B cell (primary cell): ENCODE measurements at regions not wholly inside any gene's neighbourhood (a gene's known extent, or its start where the extent isn't known, plus 50 kb on each side); places are given as distances from the start of the nearest gene placed in this dataset. TPM values are rescaled to one million over a fixed set of nuclear protein-coding genes. Genes with fewer than 3 reads are reported as not detected.
"Not testable (repeated sequence)": the region's sequence is repeated elsewhere in the genome, so short reads cannot be mapped to it uniquely, and the experiment has no call there.

Experiments
- ATAC-seq: fragments of 200-7000 bp; cut with Tn5 transposase; one replicate; pipeline ENCODE4 v1.10.0; 2021; ENCODE audit warnings: low read depth, mild to moderate bottlenecking, moderate number of reproducible peaks, moderate library complexity
- CTCF ChIA-PET: fragments of 350-600 bp; sonication (Branson Sonifier 250); formaldehyde crosslinking; loops from one replicate; lab custom pipeline; 2021; ENCODE audit warnings: antibody characterized with exemption, inconsistent platforms; lab: Charles Lee
- POLR2A ChIA-PET: fragments of 350-600 bp; sonication (Branson Sonifier 250); formaldehyde crosslinking; loops from one replicate; lab custom pipeline; 2021; ENCODE audit warnings: antibody characterized with exemption; lab: Charles Lee
- DNase-seq: peaks from one replicate; pipeline ENCODE4 v3.0.0; 2013
- H2AFZ ChIP-seq: 2 replicates; pipeline ENCODE4 v1.6.1; 2012; ENCODE audit warnings: mild to moderate bottlenecking, low read depth, low read length; ENCODE audit not compliant: insufficient read depth, poor library complexity, severe bottlenecking
- H3K27ac ChIP-seq, 2 donors: 1 replicate in 1 of 2; 2 replicates in 1 of 2; pipeline ENCODE4 v1.5.1; 2012 to 2013; ENCODE audit warnings: low read length in 2 of 2, mild to moderate bottlenecking in 2 of 2, moderate library complexity in 1 of 2
- H3K27me3 ChIP-seq, 4 experiments: fragments of 200-600 bp in 1 of 4; sonication (generic) in 1 of 4; replicated peaks in 1 of 4; 1 replicate in 2 of 4; 2 replicates in 2 of 4; pipeline versions ENCODE4 v1.6.1 to v1.7.0; 2013 to 2016; ENCODE audit warnings: low read length in 3 of 4, mild to moderate bottlenecking in 2 of 4, mixed read lengths in 1 of 4, moderate library complexity in 1 of 4; ENCODE audit not compliant: insufficient read depth in 4 of 4, control insufficient read depth in 3 of 4; ENCODE audit errors: control extremely low read depth in 1 of 4
- H3K36me3 ChIP-seq, 2 experiments: replicated peaks in 1 of 2; 1 replicate in 1 of 2; 2 replicates in 1 of 2; pipeline versions ENCODE4 v1.6.1 to v1.7.1; 2013; ENCODE audit warnings: low read length in 1 of 2; ENCODE audit not compliant: insufficient read depth in 2 of 2, control insufficient read depth in 1 of 2; ENCODE audit errors: control extremely low read depth in 1 of 2, extremely low read depth in 1 of 2
- H3K4me1 ChIP-seq, 2 donors: fragments of 200-600 bp in 1 of 2; sonication (generic) in 1 of 2; 1 replicate in 1 of 2; 2 replicates in 1 of 2; pipeline versions ENCODE4 v1.5.1 to v1.6.1; 2013 to 2017; ENCODE audit warnings: low read length in 2 of 2; ENCODE audit not compliant: control insufficient read depth in 2 of 2, insufficient read depth in 2 of 2
- H3K4me2 ChIP-seq: replicated peaks from 2 replicates; pipeline ENCODE3; 2012; ENCODE audit warnings: mild to moderate bottlenecking, low read depth, low read length; ENCODE audit not compliant: poor library complexity, severe bottlenecking
- H3K4me3 ChIP-seq, 5 experiments: fragments of 200-600 bp in 1 of 5; sonication (generic) in 1 of 5; 1 replicate in 3 of 5; 2 replicates in 2 of 5; pipeline versions ENCODE4 v1.5.1 to v1.7.0; 2011 to 2016; ENCODE audit warnings: low read length in 4 of 5, mild to moderate bottlenecking in 4 of 5, low read depth in 2 of 5, control low read depth in 1 of 5, moderate library complexity in 1 of 5; ENCODE audit not compliant: insufficient read depth in 1 of 5; ENCODE audit errors: control extremely low read depth in 1 of 5, extremely low read depth in 1 of 5
- H3K79me2 ChIP-seq: fragments of 200-600 bp; sonication (generic); one replicate; pipeline ENCODE4 v1.6.0; 2016; ENCODE audit warnings: low read length; ENCODE audit not compliant: control insufficient read depth, insufficient read depth
- H3K9ac ChIP-seq: fragments of 200-600 bp; sonication (generic); 2 replicates; pipeline ENCODE4 v1.6.1; 2017; ENCODE audit warnings: mild to moderate bottlenecking, low read length, moderate library complexity
- H3K9me3 ChIP-seq, 3 donors: one replicate each; pipeline versions ENCODE4 v1.6.1 to v1.7.1; 2013; ENCODE audit warnings: low read length in 2 of 3; ENCODE audit not compliant: control insufficient read depth in 2 of 3, insufficient read depth in 1 of 3; ENCODE audit errors: control extremely low read depth in 1 of 3
- H4K20me1 ChIP-seq: 2 replicates; pipeline ENCODE4 v1.6.0; 2012; ENCODE audit warnings: mild to moderate bottlenecking, low read length; ENCODE audit not compliant: insufficient read depth, control insufficient read depth, poor library complexity, severe bottlenecking
- H3K27ac Mint-ChIP-seq: one replicate; pipeline ENCODE4 v1.8.0; 2021; ENCODE audit warnings: mixed read lengths
- H3K27me3 Mint-ChIP-seq: one replicate; pipeline ENCODE4 v1.8.0; 2021; ENCODE audit warnings: mixed read lengths
- H3K4me1 Mint-ChIP-seq: one replicate; pipeline ENCODE4 v1.8.0; 2021; ENCODE audit warnings: mixed read lengths
- H3K4me3 Mint-ChIP-seq: one replicate; pipeline ENCODE4 v1.8.0; 2021; ENCODE audit warnings: mixed read lengths
- H3K9me3 Mint-ChIP-seq: one replicate; pipeline ENCODE4 v1.8.0; 2022; ENCODE audit warnings: mixed read lengths; ENCODE audit not compliant: insufficient read depth
- WGBS: methylation state at CpG from one replicate; pipeline ENCODE4 v1.1.5; 2013; ENCODE audit warnings: missing lambda C conversion rate; ENCODE audit not compliant: insufficient coverage; 5-methylcytosine and 5-hydroxymethylcytosine counted together
- intact Hi-C: fragments of 100-400 bp; cut with micrococcal nuclease; formaldehyde crosslinking; loops from one replicate; pipeline ENCODE4 v1.10.0; 2022
- small RNA-seq: library from RNA; depleted of rRNA; stranded (forward); fragments of <200 nt; gene quantifications from one replicate; pipeline ENCODE3, GENCODE V24; 2012; ENCODE audit warnings: low replicate concordance, low read depth; ENCODE audit not compliant: insufficient read length

DNA sequence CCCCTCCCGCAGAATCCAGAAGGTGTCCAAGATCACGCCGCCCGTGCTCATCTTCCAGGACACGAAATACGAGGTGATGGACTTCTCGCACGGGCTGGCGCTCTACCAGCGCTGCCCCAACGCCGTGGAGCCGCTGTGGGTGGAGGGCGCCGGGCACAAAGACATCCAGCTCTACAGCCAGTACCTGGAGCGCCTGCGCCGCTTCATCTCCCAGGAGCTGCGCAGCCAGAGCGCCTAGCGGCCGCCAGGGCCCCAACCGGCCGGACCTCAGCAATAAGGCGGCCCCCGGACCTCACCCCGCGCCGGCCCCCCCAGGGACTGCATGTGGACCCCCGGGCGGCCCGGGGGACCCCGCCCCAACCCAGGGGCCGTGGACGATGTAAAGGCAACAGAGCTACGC lies 50.5 kb upstream of the TP53TG3D start:
- H3K4me3 Mint-ChIP-seq, H3K27me3 Mint-ChIP-seq, H4K20me1 ChIP-seq, POLR2A ChIA-PET, H3K9me3 ChIP-seq, H3K36me3 ChIP-seq, H3K27ac Mint-ChIP-seq, CTCF ChIA-PET, DNase-seq, H3K4me3 ChIP-seq, H3K27me3 ChIP-seq, intact Hi-C loops, H3K79me2 ChIP-seq, ATAC-seq, H3K4me1 Mint-ChIP-seq, H3K4me2 ChIP-seq, H3K9ac ChIP-seq, H3K9me3 Mint-ChIP-seq, H3K27ac ChIP-seq, H3K4me1 ChIP-seq, H2AFZ ChIP-seq: not testable (repeated sequence)
- WGBS = 35% methylated on average over 5 of the region's 36 CpGs

Small RNA genes in the stretch of these regions (small RNA-seq; reads per million reads assigned to genes)
- gene AC133485.4 = not detected
- not detected for gene AC142381.2
- gene IGHV1OR16-3 = not detected
- gene IGHV3OR16-9 = not detected
